GM23338 (cell line): ENCODE measurements at regions not wholly inside any gene's neighbourhood (a gene's known extent, or its start where the extent isn't known, plus 50 kb on each side); places are given as distances from the start of the nearest gene placed in this dataset.

ENCODE experiments used
- ATAC-seq: fragments of 200-7000 bp; cut with Tn5 transposase; 3 replicates; pipeline ENCODE4 v1.9.1; 2020
- DNase-seq: peaks from one replicate; pipeline ENCODE4 v3.0.0-alpha.2; 2015; ENCODE audit warnings: low spot score
- H2AFZ ChIP-seq: fragments of 200-600 bp; sonication (generic); 2 replicates; pipeline ENCODE4 v1.8.0; 2016; ENCODE audit warnings: antibody characterized with exemption, mild to moderate bottlenecking, moderate library complexity
- H3F3A ChIP-seq: fragments of 200-600 bp; sonication (generic); replicated peaks from 2 replicates; pipeline ENCODE4 v1.8.0; 2017; ENCODE audit warnings: antibody characterized with exemption, mixed run types, low read depth
- H3K27ac ChIP-seq: fragments of 200-600 bp; sonication (generic); 2 replicates; pipeline ENCODE4 v1.6.1; 2016; ENCODE audit warnings: low read depth
- H3K27me3 ChIP-seq: fragments of 200-600 bp; sonication (generic); 2 replicates; pipeline ENCODE4 v1.8.0; 2016; ENCODE audit warnings: mild to moderate bottlenecking, mixed run types, moderate library complexity; ENCODE audit not compliant: insufficient read depth
- H3K36me3 ChIP-seq: fragments of 200-600 bp; sonication (generic); 2 replicates; pipeline ENCODE4 v1.8.0; 2016; ENCODE audit warnings: mild to moderate bottlenecking; ENCODE audit not compliant: insufficient read depth
- H3K4me1 ChIP-seq: fragments of 200-600 bp; sonication (generic); 2 replicates; pipeline ENCODE4 v1.8.0; 2016; ENCODE audit warnings: mild to moderate bottlenecking, moderate library complexity; ENCODE audit not compliant: insufficient read depth
- H3K4me2 ChIP-seq: fragments of 200-600 bp; sonication (generic); 2 replicates; pipeline ENCODE4 v1.7.1; 2017; ENCODE audit warnings: mixed run types
- H3K4me3 ChIP-seq: fragments of 200-600 bp; sonication (generic); 2 replicates; pipeline ENCODE4 v1.6.1; 2016; ENCODE audit warnings: mixed run types
- H3K79me2 ChIP-seq: fragments of 200-600 bp; sonication (generic); replicated peaks from 2 replicates; pipeline ENCODE4 v1.8.0; 2017; ENCODE audit warnings: mild to moderate bottlenecking; ENCODE audit not compliant: insufficient read depth
- H3K9me2 ChIP-seq: fragments of 200-600 bp; sonication (generic); 2 replicates; pipeline ENCODE4 v1.8.0; 2017; ENCODE audit not compliant: insufficient read depth
- H4K20me1 ChIP-seq: fragments of 200-600 bp; sonication (generic); replicated peaks from 2 replicates; pipeline ENCODE4 v1.8.0; 2017; ENCODE audit warnings: mild to moderate bottlenecking; ENCODE audit not compliant: insufficient read depth
- H3K27ac Mint-ChIP-seq: 2 replicates; pipeline ENCODE4 v1.8.0; 2020; ENCODE audit warnings: inconsistent platforms, mild to moderate bottlenecking, moderate library complexity, mixed read lengths
- H3K27me3 Mint-ChIP-seq: 3 replicates; pipeline ENCODE4 v1.8.0; 2022; ENCODE audit warnings: low read depth, mild to moderate bottlenecking, moderate library complexity, mixed read lengths, inconsistent platforms; ENCODE audit not compliant: insufficient read depth, poor library complexity
- H3K36me3 Mint-ChIP-seq: 3 replicates; pipeline ENCODE4 v1.8.0; 2021; ENCODE audit warnings: low read depth, mild to moderate bottlenecking, inconsistent platforms, moderate library complexity, mixed read lengths
- H3K4me1 Mint-ChIP-seq: 3 replicates; pipeline ENCODE4 v1.8.0; 2020; ENCODE audit warnings: mild to moderate bottlenecking, inconsistent platforms, mixed read lengths
- H3K4me3 Mint-ChIP-seq: 3 replicates; pipeline ENCODE4 v1.8.0; 2021; ENCODE audit warnings: moderate library complexity, mild to moderate bottlenecking, inconsistent platforms, mixed read lengths
- H3K9me3 Mint-ChIP-seq: 3 replicates; pipeline ENCODE4 v1.8.0; 2020; ENCODE audit warnings: moderate library complexity, mild to moderate bottlenecking, inconsistent platforms, mixed read lengths
- CREB1 ChIP-seq: fragments of 250-450 bp; sonication (Bioruptor Pico); IDR thresholded peaks from 2 replicates; pipeline ENCODE4 v1.5.0; 2020; ENCODE audit warnings: low read depth, mild to moderate bottlenecking, moderate library complexity
- ETS1 ChIP-seq: IDR thresholded peaks from 2 replicates; pipeline ENCODE4 v1.6.1; 2016; ENCODE audit warnings: antibody characterized with exemption
- EZH2 ChIP-seq: fragments of 200-600 bp; sonication (generic); IDR thresholded peaks from one replicate; pipeline ENCODE4 v1.8.0; 2017; ENCODE audit warnings: antibody characterized with exemption, mild to moderate bottlenecking, low read depth; ENCODE audit not compliant: unreplicated experiment
- EZH2phosphoT487 ChIP-seq: fragments of 200-600 bp; sonication (generic); IDR thresholded peaks from one replicate; pipeline ENCODE4 v1.8.1; 2018; ENCODE audit warnings: antibody characterized with exemption; ENCODE audit not compliant: unreplicated experiment
- STAT1 ChIP-seq: IDR thresholded peaks from one replicate; pipeline ENCODE4 v1.6.1; 2016; ENCODE audit warnings: antibody characterized with exemption; ENCODE audit not compliant: unreplicated experiment
- ZNF331 ChIP-seq: fragments of 250-450 bp; sonication (Bioruptor Pico); IDR thresholded peaks from 2 replicates; pipeline ENCODE4 v1.5.0; 2020; ENCODE audit warnings: low read depth, mild to moderate bottlenecking, moderate library complexity
- ZNF462 ChIP-seq: fragments of 250-450 bp; sonication (Bioruptor Pico); IDR thresholded peaks from 2 replicates; pipeline ENCODE4 v1.5.0; 2020; ENCODE audit warnings: mild to moderate bottlenecking, moderate library complexity
- TF ChIP-seq, protein P1 (sequence below): IDR thresholded peaks from one replicate; pipeline ENCODE4 v1.6.1; 2018; ENCODE audit warnings: antibody characterized with exemption; ENCODE audit not compliant: unreplicated experiment

- no peak for TF ChIP-seq EZH2
- TF ChIP-seq CREB1 (CRISPR knock-in tag): no peak
- TF ChIP-seq, protein P1, sequence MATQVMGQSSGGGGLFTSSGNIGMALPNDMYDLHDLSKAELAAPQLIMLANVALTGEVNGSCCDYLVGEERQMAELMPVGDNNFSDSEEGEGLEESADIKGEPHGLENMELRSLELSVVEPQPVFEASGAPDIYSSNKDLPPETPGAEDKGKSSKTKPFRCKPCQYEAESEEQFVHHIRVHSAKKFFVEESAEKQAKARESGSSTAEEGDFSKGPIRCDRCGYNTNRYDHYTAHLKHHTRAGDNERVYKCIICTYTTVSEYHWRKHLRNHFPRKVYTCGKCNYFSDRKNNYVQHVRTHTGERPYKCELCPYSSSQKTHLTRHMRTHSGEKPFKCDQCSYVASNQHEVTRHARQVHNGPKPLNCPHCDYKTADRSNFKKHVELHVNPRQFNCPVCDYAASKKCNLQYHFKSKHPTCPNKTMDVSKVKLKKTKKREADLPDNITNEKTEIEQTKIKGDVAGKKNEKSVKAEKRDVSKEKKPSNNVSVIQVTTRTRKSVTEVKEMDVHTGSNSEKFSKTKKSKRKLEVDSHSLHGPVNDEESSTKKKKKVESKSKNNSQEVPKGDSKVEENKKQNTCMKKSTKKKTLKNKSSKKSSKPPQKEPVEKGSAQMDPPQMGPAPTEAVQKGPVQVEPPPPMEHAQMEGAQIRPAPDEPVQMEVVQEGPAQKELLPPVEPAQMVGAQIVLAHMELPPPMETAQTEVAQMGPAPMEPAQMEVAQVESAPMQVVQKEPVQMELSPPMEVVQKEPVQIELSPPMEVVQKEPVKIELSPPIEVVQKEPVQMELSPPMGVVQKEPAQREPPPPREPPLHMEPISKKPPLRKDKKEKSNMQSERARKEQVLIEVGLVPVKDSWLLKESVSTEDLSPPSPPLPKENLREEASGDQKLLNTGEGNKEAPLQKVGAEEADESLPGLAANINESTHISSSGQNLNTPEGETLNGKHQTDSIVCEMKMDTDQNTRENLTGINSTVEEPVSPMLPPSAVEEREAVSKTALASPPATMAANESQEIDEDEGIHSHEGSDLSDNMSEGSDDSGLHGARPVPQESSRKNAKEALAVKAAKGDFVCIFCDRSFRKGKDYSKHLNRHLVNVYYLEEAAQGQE: no peak
These were observed 441.4 kb downstream of the CNTN6 start (continued) for GRCh38 chr3:1534252-1534651.

GRCh38 chr3:1535361-1535760 is 442.5 kb downstream of the CNTN6 start:
- peaks cover 2% of the 10 kb centered on the region for H3K27me3 Mint-ChIP-seq
- ATAC-seq (no peak), DNase-seq (no peak)
- H3K9me3 Mint-ChIP-seq: peaks cover 95% of the 10 kb centered on the region
- H3K9me2 ChIP-seq: peaks cover 12% of the 10 kb centered on the region
- no peak overlapping the region for H3K27ac ChIP-seq
- H3K27ac Mint-ChIP-seq: no peak overlapping the region
- H3K4me2 ChIP-seq: no peak overlapping the region
- no peaks in the 10 kb centered on the region for H3K4me1 Mint-ChIP-seq
- H3F3A ChIP-seq: no peaks in the 10 kb centered on the region
- no peaks in the 10 kb centered on the region for H4K20me1 ChIP-seq
- H3K79me2 ChIP-seq: no peaks in the 10 kb centered on the region
- H3K4me3 Mint-ChIP-seq: no peak overlapping the region
- H3K27me3 ChIP-seq: no peaks in the 10 kb centered on the region
- H3K36me3 ChIP-seq: peaks cover 9% of the 10 kb centered on the region; the same call in 1 of the 2 replicates
- H3K36me3 Mint-ChIP-seq: peaks cover 21% of the 10 kb centered on the region
- peaks cover 5% of the 10 kb centered on the region; the same call in 1 of the 2 replicates for H3K4me1 ChIP-seq
- H3K4me3 ChIP-seq: no peak overlapping the region
- no peak overlapping the region for H2AFZ ChIP-seq
- TF ChIP-seq EZH2phosphoT487 (no peak), STAT1 (no peak), ZNF331 (no peak), ZNF462 (CRISPR knock-in tag) (no peak), ETS1 (no peak), CREB1 (CRISPR knock-in tag) (no peak)
- TF ChIP-seq, protein P1: no peak
